HG02840 (cell line): ENCODE measurements at regions not wholly inside any gene's neighbourhood (a gene's known extent, or its start where the extent isn't known, plus 50 kb on each side); places are given as distances from the start of the nearest gene placed in this dataset.
A peak's percentile ranks its signal among the peaks of the same experiment; 100 is the strongest.
"Not testable (repeated sequence)": the region's sequence is repeated elsewhere in the genome, so short reads cannot be mapped to it uniquely, and the experiment has no call there.

Source experiments
- ATAC-seq: cut with Tn5 transposase; IDR thresholded peaks from one replicate; pipeline ENCODE4 v1.9.1; 2021; ENCODE audit warnings: mild to moderate bottlenecking, moderate library complexity, moderate number of reproducible peaks; ENCODE audit not compliant: unreplicated experiment, low FRiP score

DNA sequence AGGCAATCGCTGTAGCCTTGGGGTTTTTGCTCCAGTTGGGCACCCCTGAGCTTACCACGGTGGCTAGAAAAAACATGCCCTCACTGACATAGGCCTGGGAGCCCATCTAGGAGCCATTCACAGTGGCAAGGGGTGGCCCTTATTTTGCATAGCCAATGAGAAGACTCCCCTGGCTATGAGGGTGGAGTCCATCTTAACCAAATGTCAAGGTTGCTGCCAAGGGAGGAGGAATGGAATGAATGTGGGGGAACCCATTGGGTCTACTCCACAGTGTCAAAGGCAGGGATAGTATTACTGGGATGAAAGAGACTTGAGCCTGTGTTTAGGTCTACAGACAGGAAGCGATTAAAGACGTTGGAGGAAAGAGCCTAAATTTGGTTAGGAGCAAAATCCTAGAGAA, 295.7 kb upstream of the PLGLB2 start:
- ATAC-seq, result not testable (repeated sequence)

DNA sequence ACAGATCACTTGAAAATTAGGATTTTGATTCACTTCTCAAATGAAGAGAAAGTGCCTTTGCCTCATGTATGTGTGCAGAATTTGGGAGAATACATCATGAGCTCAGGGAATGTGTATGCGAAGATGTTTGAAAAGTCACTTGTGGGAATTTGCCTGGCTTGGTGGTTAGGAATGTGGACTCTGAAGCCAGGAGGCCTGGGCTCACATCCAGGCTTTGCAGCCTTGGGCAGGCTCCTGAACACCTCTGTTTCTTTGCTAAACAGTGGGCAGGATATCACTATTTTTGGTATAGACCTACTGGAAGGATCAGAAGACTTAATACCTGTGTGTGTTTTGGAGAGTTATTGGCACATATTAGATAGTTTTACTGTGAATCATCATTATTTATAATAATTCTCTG, 295.0 kb upstream of the PLGLB2 start:
- ATAC-seq, result not testable (repeated sequence)

- ATAC-seq, result not testable (repeated sequence)
These were observed 293.9 kb upstream of the PLGLB2 start for GRCh38 chr2:87453965-87454364.

- not testable (repeated sequence) for ATAC-seq
These were observed 293.5 kb upstream of the PLGLB2 start for GRCh38 chr2:87454421-87454820.

DNA sequence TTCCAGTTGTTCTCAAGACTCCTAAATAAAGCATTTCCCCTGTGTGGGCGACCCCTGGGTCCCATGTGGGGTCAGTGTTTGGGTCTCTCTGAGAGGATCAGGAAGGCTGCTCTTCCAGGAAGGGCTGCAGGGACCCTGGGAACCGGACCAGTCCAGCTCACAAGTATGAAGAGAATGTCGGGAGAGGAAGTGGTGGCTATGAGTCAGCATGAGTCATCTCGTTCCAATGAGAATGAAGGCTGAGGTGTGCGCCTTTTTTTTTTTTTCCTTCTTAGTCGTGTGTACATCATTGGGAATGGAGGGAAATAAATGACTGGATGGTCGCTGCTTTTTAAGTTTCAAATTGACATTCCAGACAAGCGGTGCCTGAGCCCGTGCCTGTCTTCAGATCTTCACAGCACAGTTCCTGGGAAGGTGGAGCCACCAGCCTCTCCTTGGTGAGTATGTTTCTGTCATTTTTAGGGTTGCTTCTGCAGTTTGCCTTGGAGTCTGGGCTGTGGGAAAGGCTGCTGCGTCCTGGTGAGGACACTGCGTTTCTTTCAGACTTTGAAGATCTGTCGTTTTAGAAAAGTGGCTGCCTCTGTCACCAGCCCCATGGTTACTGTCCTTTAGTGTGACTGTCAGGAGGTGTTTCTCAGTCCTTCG, 292.6 kb upstream of the PLGLB2 start:
- peak; percentile 50 for ATAC-seq

DNA sequence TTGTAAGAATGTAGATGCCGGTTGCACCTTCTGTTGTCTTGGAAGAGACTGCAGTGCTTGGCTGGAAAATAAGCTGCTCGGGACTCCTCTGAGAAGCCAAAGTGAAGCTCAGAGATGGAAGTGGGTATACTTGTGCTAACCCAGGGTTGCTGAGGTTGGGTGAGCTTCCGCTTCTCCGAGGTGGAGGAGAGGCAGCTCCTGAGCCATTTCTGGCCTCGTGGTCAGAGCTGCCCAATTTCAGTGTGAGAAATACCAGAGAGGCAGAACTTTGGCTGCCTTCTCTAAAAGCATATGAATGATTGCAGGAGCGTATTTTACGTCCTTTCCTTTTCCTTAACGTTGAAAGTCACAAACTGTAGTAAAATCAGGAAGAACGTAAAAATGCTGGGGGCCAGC, 292.0 kb upstream of the PLGLB2 start:
- peak; percentile 38 for ATAC-seq

GRCh38 chr2:87456477-87457128, 291.3 kb upstream of the PLGLB2 start:
- peak; percentile 80 for ATAC-seq

- ATAC-seq, result not testable (repeated sequence)
These were observed 290.8 kb upstream of the PLGLB2 start for GRCh38 chr2:87457129-87457499.

GRCh38 chr2:87458938-87459337, 288.9 kb upstream of the PLGLB2 start:
- ATAC-seq, result not testable (repeated sequence)

DNA sequence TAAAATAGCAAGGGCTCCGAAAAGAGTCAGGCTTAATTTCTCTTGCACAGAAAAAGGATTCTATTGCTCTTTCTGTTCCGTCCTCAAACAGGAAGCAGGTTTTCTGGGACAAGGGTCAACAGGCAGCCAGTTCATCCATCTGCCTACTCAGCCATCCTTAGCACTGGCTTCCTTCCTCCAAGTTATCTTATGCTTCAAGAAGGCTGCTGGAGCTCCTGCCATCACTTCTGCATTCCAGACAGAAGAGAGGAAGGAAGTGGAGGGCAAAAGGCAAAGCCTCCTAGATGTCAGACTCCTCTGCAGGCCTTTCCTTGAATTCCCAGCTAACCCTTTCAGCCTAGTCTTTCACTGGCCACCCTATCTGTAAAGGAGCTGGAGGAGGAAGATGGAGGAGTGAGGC, 287.8 kb upstream of the PLGLB2 start:
- ATAC-seq, result not testable (repeated sequence)

DNA sequence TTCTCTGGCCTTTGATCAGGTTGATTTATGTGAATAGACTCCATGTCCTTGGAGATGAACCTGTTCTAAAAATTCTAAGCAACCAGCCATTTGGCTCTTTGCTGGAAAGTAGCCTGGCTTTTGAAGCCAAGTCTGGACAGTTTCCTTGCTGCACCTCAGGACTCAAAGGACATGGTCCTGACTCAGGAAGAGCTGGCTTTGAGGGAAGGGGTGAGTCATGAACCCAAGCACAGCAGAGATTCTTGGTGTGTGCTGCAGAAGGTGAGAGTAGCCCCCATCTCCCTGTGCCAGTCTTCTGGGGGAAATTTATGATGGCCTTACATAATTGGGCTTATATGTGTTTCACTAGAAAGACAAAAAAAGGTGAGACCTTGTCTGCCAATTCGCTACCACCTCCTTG, 287.2 kb upstream of the PLGLB2 start:
- ATAC-seq, result not testable (repeated sequence)

GRCh38 chr2:87461671-87462070, 286.2 kb upstream of the PLGLB2 start:
- ATAC-seq, result not testable (repeated sequence)

GRCh38 chr2:87464219-87464618, 283.7 kb upstream of the PLGLB2 start:
- ATAC-seq, result not testable (repeated sequence)

GRCh38 chr2:87465730-87466129, 282.2 kb upstream of the PLGLB2 start:
- ATAC-seq, result not testable (repeated sequence)

GRCh38 chr2:87466591-87467120, 281.2 kb upstream of the PLGLB2 start:
- ATAC-seq, result not testable (repeated sequence)

- not testable (repeated sequence) for ATAC-seq
These were observed 279.4 kb upstream of the PLGLB2 start for GRCh38 chr2:87468429-87468981.

GRCh38 chr2:87469180-87470151, 278.4 kb upstream of the PLGLB2 start:
- ATAC-seq, result not testable (repeated sequence)

DNA sequence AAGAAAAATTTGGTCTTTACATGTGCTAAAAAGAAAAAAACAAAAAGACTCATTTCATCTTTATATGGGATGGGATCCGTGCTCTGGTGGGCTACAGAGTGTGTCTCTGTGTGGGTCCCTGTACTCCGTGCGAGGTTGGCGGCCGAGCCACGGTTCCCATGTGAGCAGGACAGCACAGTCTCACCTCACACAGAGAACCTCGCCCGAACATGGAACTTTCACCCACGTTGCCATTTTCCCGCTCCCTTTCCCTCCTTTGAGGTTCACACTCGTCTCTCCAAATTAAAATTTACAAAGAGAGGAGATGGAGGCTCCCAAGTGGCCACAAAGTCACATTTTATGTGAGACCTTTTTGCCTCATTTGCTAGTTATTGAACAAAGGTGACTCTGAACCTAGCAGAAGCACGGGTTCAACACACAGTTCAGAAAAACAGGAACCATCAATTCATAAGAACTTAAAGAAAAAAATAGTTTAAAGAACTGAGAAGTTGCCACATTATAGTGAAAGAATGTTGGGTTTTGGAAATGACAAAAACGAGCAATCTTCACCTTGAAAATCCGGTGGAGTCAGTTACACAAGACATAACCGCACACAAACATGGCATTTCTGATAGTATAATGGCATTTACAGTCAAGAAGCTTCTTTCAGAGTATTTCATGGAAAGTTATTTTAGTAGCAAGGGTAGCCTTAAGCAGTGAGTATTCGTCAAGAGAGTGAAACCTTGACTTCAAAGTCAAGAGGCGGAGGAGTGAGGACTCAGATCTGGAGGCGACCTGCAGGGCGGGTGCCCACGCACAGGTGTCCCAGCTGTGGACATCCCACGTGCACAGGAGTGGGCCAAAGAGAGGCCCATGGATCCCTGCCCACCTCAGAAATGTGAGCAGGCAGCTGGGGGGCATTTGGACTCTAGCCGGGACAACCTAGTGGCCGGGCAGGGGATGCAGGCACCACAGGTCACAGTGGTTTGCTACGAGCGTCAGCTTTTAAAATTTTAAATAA, 277.2 kb upstream of the PLGLB2 start:
- peak; percentile 38 for ATAC-seq

GRCh38 chr2:87471478-87471877, 276.4 kb upstream of the PLGLB2 start:
- not testable (repeated sequence) for ATAC-seq
